Activated CD4-positive, alpha-beta T cell treated with anti-CD3 and anti-CD28 coated beads, Interleukin-2, amount 50 U/mL, for 4 hours (primary cell): ENCODE measurements at regions not wholly inside any gene's neighbourhood (a gene's known extent, or its start where the extent isn't known, plus 50 kb on each side); places are given as distances from the start of the nearest gene placed in this dataset.

Experiments
- DNase-seq, 2 experiments: peaks; one replicate each; pipeline ENCODE4 v3.0.0-alpha.2; 2020

- DNase-seq, result no peak
These were observed 109.3 kb downstream of the EN1 start for GRCh38 chr2:118738106-118738505.

- no peak for DNase-seq
These were observed 109.8 kb downstream of the EN1 start for GRCh38 chr2:118737684-118738083.

- DNase-seq, result no peak
These were observed 115.0 kb downstream of the EN1 start for GRCh38 chr2:118732432-118732831.

GRCh38 chr2:118731413-118731812 is 116.0 kb downstream of the EN1 start:
- no peak for DNase-seq

- no peak for DNase-seq
These were observed 117.0 kb downstream of the EN1 start for GRCh38 chr2:118730405-118730804.

GRCh38 chr2:118729760-118730159 is 117.7 kb downstream of the EN1 start:
- no peak for DNase-seq

GRCh38 chr2:118728984-118729383 is 118.5 kb downstream of the EN1 start:
- no peak for DNase-seq

GRCh38 chr2:118726821-118727220 is 120.6 kb downstream of the EN1 start:
- DNase-seq, result no peak

GRCh38 chr2:118723394-118723793 is 124.1 kb downstream of the EN1 start:
- DNase-seq, result no peak

- DNase-seq, result no peak
These were observed 124.5 kb downstream of the EN1 start for GRCh38 chr2:118722976-118723375.

GRCh38 chr2:118721817-118722551 is 125.5 kb downstream of the EN1 start:
- DNase-seq, result no peak

- DNase-seq, result no peak
These were observed 126.6 kb downstream of the EN1 start for GRCh38 chr2:118720866-118721265.

GRCh38 chr2:118718921-118719320 is 128.5 kb downstream of the EN1 start:
- no peak for DNase-seq

- DNase-seq, result no peak
These were observed 131.3 kb downstream of the EN1 start for GRCh38 chr2:118716102-118716501.

GRCh38 chr2:118714118-118714517 is 133.3 kb downstream of the EN1 start:
- DNase-seq, result no peak

GRCh38 chr2:118711603-118712002 is 135.8 kb downstream of the EN1 start:
- no peak for DNase-seq

- no peak for DNase-seq
These were observed 137.0 kb downstream of the EN1 start for GRCh38 chr2:118710481-118710880.

GRCh38 chr2:118709786-118710185 is 137.7 kb downstream of the EN1 start:
- DNase-seq, result no peak

GRCh38 chr2:118706844-118707243 is 140.6 kb downstream of the EN1 start:
- DNase-seq, result no peak

- DNase-seq, result no peak
These were observed 141.1 kb downstream of the EN1 start for GRCh38 chr2:118706371-118706770.

GRCh38 chr2:118705032-118705431 is 142.4 kb downstream of the EN1 start:
- no peak for DNase-seq

- DNase-seq, result no peak
These were observed 147.8 kb downstream of the EN1 start for GRCh38 chr2:118699447-118700175.

- no peak for DNase-seq
These were observed 148.9 kb downstream of the EN1 start for GRCh38 chr2:118698564-118698963.

- DNase-seq, result no peak
These were observed 149.7 kb downstream of the EN1 start for GRCh38 chr2:118697781-118698180.
